Left forelimb (tissue), 1 donor: ENCODE measurements at regions not wholly inside any gene's neighbourhood (a gene's known extent, or its start where the extent isn't known, plus 50 kb on each side); places are given as distances from the start of the nearest gene placed in this dataset.

Source experiments
- DNase-seq: peaks from one replicate; pipeline ENCODE4 v3.0.0-alpha.2; 2018; ENCODE audit warnings: low spot score

DNA sequence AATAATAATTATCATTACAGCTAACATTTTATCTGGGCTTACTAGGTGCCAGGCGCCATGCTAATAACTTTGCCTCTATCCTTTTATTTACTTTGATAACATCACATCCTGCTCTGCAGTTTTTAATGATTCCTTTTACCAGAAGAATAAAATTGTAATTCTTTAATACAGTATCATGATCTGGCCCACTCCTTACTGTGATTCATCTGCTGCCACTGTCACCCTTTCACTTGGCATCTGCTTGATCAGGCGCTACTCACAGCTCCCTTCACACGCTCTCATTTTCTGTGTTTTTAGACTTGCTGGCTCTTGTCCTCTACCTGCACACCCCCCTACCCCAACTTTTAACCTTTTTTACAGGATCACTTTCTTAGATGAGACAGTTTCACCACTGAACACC lies 167.5 kb downstream of the NTMT2 start:
- DNase-seq, result no peak

DNA sequence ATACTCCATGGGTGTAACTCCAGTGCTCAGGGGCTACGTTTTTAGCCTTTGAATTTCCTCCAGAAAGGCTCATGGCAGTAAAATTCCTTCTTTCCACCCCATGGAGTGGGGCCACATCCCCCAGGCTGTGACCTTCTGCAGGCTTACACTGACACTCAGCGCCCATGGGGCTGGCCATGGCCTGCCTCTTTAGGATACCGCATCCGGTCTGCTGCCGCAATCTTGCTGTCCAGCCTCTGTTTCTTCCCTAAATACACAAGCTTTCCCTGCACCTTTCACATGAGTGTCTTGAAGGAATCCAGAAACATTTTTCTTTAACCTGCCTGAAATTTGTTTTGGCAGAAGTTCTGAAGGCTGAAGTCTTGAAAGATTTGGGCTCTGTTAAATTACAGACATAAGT lies 170.5 kb downstream of the NTMT2 start:
- DNase-seq, result no peak

DNA sequence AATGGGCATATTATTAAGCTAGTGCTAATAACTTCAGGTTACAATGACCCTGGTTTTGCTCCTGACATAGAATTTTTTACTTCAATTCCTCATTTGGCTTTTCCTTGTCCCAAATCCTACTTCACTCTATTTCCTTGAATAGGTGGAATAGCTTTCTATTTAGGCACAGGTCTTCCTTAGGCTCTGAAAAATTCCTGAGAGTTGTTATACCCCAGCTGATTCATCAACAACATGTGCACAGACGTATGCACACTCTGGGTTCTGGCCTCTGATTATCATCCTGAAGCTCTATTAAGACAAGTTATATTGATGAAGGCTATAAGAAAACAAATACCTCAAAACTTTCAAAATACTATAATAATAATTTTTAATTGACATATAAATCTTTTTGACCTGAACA lies 172.4 kb downstream of the NTMT2 start:
- DNase-seq, result no peak

DNA sequence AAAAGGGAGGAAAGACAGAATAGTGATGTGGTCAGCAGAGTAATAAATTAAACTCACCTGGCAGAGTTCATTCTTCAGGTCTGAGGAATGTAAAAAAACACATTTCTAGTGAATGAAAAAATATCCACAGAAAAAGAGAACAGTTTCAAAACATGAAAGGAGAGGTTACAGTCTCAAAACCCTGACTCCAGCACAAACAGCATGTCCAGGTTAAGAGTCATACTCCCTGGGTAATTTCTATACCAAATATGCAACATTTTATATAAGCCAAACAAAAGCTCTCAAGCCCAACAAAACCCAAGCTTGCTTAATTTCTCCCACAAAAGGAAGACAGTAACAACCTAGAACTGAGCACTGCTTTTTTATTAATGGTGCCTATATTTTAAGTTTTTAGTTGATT lies 173.0 kb downstream of the NTMT2 start:
- DNase-seq, result no peak

DNA sequence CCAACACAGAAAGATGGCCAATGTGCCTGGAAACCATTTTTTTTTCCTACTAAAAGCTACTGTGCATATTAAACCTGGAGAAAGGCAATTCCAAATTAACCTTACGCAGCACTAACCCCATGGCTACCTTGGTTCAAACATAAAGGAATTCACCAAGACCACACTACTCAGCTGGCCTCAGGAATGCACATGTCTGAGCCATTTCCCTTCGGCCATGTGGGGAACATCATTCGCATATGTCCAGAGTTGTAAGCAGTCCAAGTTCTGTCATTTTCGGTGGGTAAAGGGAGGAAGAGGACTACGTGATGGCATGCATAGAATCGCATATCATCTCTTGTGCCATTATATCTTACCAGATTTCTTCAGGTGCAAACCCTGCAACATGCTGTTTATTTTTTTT lies 175.4 kb downstream of the NTMT2 start:
- DNase-seq, result no peak

DNA sequence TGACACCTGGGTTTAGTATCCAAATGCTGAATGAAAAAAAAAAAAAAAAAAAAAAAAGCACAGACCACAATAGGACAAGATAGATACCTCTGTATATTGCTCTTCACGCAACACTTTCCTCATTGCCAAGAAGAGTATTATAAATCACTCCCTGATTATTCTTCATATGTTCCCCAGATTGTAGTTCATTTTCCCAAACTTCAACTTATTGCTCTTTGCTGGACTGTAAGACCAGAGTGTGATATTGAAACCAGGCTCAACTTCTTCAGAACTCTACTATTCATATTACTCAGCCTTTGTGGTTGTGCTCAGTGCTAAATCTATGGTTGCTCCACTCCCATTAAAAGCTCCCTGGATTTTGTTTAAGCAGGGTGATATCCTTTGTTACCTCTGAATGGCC lies 180.4 kb downstream of the NTMT2 start:
- no peak for DNase-seq

GRCh38 chr1:170332801-170333200 lies 187.0 kb downstream of the NTMT2 start:
- no peak for DNase-seq

DNA sequence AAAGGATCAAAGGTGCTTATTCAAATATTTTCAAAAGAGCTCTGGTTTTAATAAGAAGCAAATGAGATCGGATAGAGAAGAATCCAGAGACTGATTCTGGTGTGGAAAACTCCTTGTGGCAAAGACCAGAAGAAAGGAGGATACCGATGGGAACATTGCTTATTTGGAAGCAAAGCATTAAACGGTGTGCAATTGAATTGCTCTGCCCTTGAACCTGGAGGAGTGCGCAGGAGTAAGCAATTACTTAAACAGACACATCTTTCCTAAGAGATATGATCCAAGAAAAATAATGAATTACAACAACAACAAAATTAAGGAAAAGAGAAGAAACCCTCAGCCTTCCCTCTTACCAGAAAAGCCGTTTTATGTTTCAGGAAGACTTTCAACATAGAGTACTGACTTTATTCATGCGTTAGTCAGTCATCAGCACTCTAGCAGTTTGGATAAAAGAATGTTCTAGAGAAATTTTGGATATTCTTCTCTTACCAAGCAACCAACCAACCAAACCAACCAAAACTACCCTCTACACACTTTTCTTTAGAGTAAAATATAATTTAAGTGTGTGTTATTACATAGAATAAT lies 191.7 kb downstream of the NTMT2 start:
- no peak for DNase-seq

- no peak for DNase-seq
These were observed 192.4 kb upstream of the GORAB start for GRCh38 chr1:170339534-170339933.

- no peak for DNase-seq
These were observed 191.7 kb upstream of the GORAB start for GRCh38 chr1:170340308-170340707.

- DNase-seq, result no peak
These were observed 180.5 kb upstream of the GORAB start for GRCh38 chr1:170351366-170351946.

GRCh38 chr1:170354246-170354645 lies 177.7 kb upstream of the GORAB start:
- DNase-seq, result no peak

DNA sequence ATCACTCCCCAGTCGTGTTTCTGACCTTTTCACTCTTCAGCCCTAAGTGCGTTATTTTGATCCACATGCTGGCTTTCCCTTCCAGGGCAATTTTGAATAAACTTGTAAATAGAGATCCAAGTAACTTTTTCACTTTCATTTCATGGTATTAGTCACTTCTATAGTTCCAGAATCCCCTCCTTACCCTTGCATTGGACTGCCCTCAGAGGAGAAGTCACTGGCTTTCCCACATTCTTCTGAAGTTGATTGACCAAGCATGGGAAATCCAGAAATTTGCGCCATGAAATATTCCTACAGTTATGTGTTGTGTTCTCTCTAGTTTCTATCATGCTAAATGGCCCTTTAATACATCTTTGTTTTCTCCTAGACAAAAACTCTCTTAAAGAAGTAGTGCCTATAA lies 177.3 kb upstream of the GORAB start:
- no peak for DNase-seq

DNA sequence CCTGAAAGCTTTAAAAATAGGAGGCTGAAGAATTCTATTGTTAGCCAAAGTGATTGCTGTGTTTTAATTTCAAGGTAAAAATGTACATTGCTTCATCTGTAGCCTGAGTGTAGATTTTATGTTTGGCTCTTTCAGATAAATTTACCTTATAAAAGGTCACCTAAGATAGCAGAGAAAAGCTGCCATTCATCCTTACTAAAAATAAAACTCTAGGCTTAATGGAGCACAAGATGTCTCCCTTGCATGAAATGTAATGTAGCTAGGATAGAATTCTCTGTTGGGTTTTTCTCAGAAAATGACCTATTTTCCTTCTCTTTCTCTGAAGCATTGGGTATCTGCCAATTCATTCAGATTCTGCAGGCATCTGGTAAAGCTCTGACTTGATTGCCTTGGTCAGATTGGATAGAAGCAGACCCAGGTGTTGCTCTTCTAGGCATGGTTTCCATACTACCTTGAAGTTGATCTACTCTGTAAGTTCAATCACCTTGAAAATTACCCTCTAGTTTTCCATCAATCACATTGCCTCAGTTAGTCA lies 176.6 kb upstream of the GORAB start:
- DNase-seq, result no peak

- DNase-seq, result no peak
These were observed 175.4 kb upstream of the GORAB start for GRCh38 chr1:170356585-170356984.

DNA sequence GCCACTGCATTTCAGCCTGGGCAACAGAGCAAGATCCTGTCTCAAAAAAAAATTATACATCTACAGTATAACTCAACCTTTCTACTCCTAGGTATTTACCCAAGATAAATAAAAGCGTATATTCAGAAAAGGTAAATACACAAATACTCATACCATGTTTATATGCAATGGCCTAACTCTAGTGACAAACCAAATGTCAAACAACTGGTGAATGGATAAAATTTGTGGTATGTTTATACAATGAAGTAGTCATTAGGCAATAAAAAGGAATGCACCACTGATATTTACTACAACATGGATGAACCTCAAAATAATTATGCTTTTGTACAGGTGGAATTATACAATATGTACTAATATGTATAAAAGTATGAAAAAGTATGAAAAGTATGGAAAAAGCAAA lies 174.2 kb upstream of the GORAB start:
- no peak for DNase-seq

DNA sequence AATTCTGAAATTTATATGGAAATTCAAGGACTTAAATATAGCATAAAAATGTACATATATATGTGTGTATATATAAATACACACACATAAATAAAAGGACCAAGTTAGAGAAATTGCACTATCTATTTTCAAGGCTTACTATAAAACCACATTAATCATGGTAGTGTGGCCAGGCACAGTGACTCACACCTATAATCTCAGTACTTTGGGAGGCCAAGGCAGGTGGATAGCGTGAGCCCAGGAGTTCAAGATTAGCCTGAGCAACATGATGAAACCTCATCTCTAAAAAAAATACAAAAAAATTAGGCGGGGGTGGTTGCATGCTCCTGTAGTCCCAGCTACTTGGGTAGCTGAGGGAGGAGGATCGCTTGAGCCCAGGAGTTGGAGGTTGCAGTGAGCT lies 171.4 kb upstream of the GORAB start:
- no peak for DNase-seq

GRCh38 chr1:170365331-170365730 lies 166.6 kb upstream of the GORAB start:
- no peak for DNase-seq

DNA sequence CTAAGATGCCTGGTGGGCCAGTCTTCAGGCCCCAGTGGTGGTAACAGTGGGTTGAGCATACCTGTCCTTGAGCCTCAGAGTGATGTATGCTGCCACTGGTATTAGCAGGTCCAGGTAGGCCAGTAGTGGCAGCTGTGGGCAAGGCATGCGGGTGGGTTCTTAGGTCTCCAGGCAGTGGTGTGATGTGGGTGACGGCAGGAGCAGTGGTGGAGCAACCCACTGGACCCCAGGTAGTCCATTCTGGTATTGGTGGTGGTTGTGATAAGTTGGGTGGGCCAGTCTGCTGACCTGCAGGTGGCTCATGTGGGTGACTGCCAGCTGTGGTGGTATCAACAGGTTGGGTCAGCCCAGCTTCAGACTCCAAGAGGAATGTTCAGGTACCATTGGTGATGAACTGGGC lies 165.0 kb upstream of the GORAB start:
- DNase-seq, result no peak

- DNase-seq, result no peak
These were observed 164.4 kb upstream of the GORAB start for GRCh38 chr1:170367615-170368014.

GRCh38 chr1:170369000-170369399 lies 163.0 kb upstream of the GORAB start:
- DNase-seq, result no peak

GRCh38 chr1:170369417-170369816 lies 162.5 kb upstream of the GORAB start:
- DNase-seq, result no peak

DNA sequence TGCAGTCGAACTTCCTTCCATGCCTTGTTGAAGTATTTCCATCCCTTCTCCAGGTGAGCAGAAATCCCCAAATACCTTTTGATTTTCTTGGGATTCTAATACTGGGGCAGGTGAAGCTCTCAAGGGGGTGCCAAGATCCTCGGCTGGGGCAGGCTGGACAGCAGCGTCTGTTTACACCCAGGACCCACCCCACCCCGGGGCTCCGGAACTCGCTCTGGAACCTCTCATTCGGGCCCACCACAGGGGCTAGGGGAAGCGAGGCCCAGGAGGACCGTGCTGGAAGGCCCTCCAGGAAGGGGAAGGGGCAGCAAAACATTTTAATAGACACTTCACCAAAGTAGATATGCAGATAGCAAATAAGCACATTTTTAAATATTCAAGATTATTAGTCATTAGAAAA lies 161.9 kb upstream of the GORAB start:
- no peak for DNase-seq

GRCh38 chr1:170375082-170375723 lies 156.8 kb upstream of the GORAB start:
- no peak for DNase-seq
